ENCODE measurements at regions not wholly inside any gene's neighbourhood (a gene's known extent, or its start where the extent isn't known, plus 50 kb on each side); places are given as distances from the start of the nearest gene placed in this dataset.

DNA sequence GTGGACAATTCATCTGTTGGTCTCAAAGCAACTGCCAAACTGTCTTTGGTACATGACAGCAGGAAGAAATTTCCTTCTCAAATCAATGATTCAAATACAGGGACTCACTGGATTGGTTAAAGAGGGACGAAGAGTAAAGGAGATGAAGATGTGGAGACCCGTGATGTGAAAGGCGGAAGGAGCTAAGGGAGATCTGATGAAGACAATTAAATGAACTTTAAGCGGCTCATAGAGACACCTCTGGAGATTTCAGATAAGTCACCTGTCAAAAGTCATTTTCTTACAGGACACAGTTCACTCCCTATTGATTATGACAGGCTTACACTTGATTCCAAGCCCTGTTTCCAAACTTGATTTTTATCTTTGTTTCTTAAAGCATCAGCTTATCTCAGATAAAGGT, 466.3 kb downstream of the DOK5 start:
- in situ Hi-C loops (cut with MboI; ENCODE audit: low pct_unique_long_range_greater_than_20kb, low sequenced_read_pairs, unreplicated experiment): no loop called here
- no peak for DNase-seq (ENCODE audit: low spot score)
- TF ChIP-seq, protein P1, sequence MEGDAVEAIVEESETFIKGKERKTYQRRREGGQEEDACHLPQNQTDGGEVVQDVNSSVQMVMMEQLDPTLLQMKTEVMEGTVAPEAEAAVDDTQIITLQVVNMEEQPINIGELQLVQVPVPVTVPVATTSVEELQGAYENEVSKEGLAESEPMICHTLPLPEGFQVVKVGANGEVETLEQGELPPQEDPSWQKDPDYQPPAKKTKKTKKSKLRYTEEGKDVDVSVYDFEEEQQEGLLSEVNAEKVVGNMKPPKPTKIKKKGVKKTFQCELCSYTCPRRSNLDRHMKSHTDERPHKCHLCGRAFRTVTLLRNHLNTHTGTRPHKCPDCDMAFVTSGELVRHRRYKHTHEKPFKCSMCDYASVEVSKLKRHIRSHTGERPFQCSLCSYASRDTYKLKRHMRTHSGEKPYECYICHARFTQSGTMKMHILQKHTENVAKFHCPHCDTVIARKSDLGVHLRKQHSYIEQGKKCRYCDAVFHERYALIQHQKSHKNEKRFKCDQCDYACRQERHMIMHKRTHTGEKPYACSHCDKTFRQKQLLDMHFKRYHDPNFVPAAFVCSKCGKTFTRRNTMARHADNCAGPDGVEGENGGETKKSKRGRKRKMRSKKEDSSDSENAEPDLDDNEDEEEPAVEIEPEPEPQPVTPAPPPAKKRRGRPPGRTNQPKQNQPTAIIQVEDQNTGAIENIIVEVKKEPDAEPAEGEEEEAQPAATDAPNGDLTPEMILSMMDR (IDR thresholded peaks at IDR 0.05; ENCODE audit: extremely low read depth, insufficient read depth, missing control alignments): no peak

DNA sequence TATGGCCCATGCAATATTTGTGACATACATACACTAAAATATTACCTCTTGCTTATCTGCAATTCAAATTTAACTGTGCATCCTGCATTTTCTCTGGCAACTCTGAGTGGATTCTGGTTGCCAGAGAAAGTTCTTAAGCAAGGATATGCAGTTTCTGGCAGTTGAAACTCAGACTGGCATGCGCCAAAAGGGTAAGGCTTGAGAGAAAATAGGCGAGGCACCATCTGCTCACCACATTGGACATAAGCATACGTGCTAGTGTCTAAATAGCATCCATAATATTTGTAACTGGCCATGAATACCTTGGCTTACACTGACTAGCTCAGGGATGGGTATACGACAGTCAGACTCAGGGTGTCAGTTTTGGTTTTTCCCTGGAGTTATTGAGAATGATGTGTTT, 465.1 kb downstream of the DOK5 start:
- TF ChIP-seq, protein P1 (IDR thresholded peaks at IDR 0.05; ENCODE audit: extremely low read depth, insufficient read depth, missing control alignments): no peak
- no peak for DNase-seq (ENCODE audit: low spot score)
- in situ Hi-C loops (cut with MboI; ENCODE audit: low pct_unique_long_range_greater_than_20kb, low sequenced_read_pairs, unreplicated experiment): no loop called here

DNA sequence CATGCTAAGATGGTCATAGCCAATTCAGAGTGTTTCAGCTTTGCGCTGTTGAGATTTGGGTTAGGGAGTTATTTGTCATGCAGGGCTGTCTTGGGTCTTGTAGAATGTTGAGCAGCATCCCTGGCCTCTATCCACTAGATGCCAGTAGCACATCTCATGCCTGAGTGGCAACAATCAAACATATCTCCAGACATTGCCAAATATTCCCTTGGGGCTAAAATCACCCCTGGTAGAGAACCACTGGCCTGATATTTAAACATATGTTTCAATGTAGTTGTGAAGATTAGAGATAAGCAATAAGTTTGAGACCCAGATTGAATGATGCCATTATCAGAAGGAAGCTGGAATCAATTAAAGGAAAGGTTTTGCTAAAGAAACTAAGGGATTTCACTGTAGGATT, 463.3 kb downstream of the DOK5 start:
- in situ Hi-C loops (cut with MboI; ENCODE audit: low pct_unique_long_range_greater_than_20kb, low sequenced_read_pairs, unreplicated experiment): no loop called here
- no peak for DNase-seq (ENCODE audit: low spot score)
- TF ChIP-seq, protein P1 (IDR thresholded peaks at IDR 0.05; ENCODE audit: extremely low read depth, insufficient read depth, missing control alignments): no peak

DNA sequence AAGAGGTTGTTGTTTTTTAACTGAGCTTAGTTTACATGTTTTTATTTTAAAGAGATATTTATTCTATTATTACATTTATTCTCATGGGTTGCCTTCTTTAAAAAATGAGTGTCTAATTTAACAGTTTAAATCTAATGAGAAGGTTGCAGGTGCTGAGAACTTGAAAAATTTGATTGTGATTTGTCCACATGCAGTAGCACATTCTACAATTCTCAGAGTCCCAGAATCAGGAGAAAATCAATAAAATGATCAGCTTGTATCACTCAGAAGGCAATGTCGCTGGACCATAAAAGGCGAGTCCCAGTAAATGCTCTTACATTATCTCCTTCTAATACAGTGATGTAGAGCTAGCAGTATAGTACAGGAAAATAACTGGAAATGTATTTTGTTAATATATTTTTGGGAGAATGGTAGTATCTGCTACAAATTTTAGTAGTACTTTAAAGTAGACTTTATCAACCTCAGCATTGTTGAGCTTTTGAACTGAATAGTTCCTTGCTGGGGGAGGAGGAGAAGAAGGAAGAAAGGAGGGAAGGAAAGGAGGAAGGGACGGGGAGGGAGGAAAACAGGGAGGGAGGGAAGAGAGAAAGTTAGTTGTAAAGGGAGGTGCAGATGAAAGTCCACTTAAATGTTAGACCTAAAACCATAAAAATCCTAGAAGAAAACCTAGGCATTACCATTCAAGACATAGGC, 458.0 kb downstream of the DOK5 start:
- TF ChIP-seq, protein P1 (IDR thresholded peaks at IDR 0.05; ENCODE audit: extremely low read depth, insufficient read depth, missing control alignments): no peak
- in situ Hi-C loops (cut with MboI; ENCODE audit: low pct_unique_long_range_greater_than_20kb, low sequenced_read_pairs, unreplicated experiment): no loop called here
- DNase-seq (ENCODE audit: low spot score): no peak

DNA sequence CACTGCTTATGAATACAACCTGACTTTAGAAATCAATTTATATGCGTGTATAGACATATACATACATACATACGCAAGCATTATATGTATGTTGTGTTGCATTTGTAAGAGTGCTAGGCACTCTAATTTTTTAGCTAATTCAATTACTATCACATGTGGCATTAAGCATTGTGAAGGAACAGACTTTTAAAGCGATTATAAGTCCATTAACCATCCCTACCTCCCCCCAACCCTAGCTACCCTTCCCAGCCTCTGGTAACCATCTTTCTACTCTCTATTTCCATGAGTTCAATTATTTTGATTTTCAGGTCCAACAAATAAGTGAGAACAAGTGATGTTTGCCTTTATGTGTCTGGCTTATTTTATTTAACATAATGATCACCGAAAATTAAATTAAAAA, 453.8 kb downstream of the DOK5 start:
- DNase-seq (ENCODE audit: low spot score): no peak
- TF ChIP-seq, protein P1 (IDR thresholded peaks at IDR 0.05; ENCODE audit: extremely low read depth, insufficient read depth, missing control alignments): no peak
- in situ Hi-C loops (cut with MboI; ENCODE audit: low pct_unique_long_range_greater_than_20kb, low sequenced_read_pairs, unreplicated experiment): no loop called here

DNA sequence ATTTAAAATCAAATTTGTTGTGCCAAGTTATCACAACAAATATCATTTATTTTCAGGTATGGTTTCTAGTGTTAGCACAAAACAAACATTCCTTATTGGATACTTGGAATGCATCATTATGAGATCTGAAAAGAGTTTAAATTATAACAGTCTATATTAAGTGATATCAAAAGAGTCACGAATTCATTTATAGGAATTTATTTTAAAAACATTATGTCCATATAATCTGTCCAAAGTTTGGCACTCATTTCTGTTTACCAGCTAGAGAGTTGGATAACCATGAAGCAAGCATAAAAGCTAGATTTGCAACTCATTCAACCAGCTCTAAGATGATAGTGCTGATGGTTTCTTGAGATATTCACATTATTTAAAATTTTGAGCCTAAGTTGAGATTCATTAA, 453.2 kb downstream of the DOK5 start:
- in situ Hi-C loops (cut with MboI; ENCODE audit: low pct_unique_long_range_greater_than_20kb, low sequenced_read_pairs, unreplicated experiment): no loop called here
- no peak for DNase-seq (ENCODE audit: low spot score)
- TF ChIP-seq, protein P1 (IDR thresholded peaks at IDR 0.05; ENCODE audit: extremely low read depth, insufficient read depth, missing control alignments): no peak

All from GM13977 (cell line).